ENCODE measurements at regions not wholly inside any gene's neighbourhood (a gene's known extent, or its start where the extent isn't known, plus 50 kb on each side); places are given as distances from the start of the nearest gene placed in this dataset.

DNA sequence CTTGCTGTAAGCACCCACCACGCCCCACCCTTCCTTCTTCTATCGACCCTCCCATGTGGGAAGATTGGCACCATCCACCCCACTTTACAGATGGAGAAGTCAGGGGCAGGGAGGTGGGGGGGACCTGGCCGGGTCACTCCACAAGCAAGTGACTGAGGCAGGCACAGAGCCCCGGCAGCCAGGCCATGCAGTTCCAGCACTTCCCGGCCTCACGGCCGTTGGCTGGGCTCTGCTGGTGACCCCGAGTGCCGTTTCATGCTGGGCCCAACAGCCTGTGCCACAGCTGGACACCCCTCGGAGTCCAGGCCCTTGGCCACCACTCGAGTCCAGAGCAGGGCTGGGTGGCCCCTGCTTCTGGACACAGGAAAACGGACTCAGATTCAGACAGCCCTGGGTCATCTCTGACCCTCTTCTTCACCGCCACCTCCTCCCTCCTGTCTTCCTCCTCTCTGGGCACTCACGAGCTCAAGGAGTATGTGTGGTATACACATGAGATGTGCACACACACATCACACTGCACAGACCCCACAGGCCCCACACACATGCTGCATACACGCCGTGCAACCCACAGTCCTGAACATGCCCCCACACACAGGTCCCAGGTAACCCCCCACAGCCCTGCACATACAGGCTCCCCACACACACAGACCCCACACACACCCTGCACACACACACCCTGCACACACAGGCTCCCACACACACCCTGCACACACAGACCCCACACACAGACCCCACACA is 89.3 kb upstream of the GPC1 start:
- H3K4me3 ChIP-seq (ENCODE audit: low read depth, low read length) = no peak overlapping the region
- no peak for DNase-seq
- no peak overlapping the region for H4K12ac ChIP-seq (ENCODE audit: low read depth, low read length)
- H3K27ac ChIP-seq (ENCODE audit: low read depth, low read length) = no peak overlapping the region
- H3K27me3 ChIP-seq (ENCODE audit: insufficient read depth, low read length) = no peaks in the 10 kb centered on the region
- H3K9me3 ChIP-seq (ENCODE audit: insufficient read depth, low read depth, low read length) = peaks cover 25% of the 10 kb centered on the region
- H2AFZ ChIP-seq (ENCODE audit: insufficient read depth, low read length, poor library complexity) = no peak overlapping the region
- H3K4me1 ChIP-seq (ENCODE audit: control insufficient read depth in 1 of 2, insufficient read depth in 2 of 2, low read length in 2 of 2) = no peaks in the 10 kb centered on the region
- no peaks in the 10 kb centered on the region for H3K79me1 ChIP-seq (ENCODE audit: low read length)
- no peak overlapping the region for H4K8ac ChIP-seq (ENCODE audit: low read depth, low read length)
- H4K91ac ChIP-seq (ENCODE audit: low read depth, low read length) = no peak overlapping the region
- no peaks in the 10 kb centered on the region for H3K36me3 ChIP-seq (ENCODE audit: control insufficient read depth in 1 of 2, insufficient read depth in 2 of 2, low read length in 2 of 2)
- H2BK12ac ChIP-seq (ENCODE audit: low read length) = no peak overlapping the region
- H3K4ac ChIP-seq (ENCODE audit: low read depth, low read length) = no peak overlapping the region
- H2BK120ac ChIP-seq (ENCODE audit: insufficient read depth, low read length, poor library complexity) = no peak overlapping the region
- H3K9ac ChIP-seq (ENCODE audit: low read length) = no peak overlapping the region
- no CpG with 5 or more reads among the region's 16 CpGs for WGBS (ENCODE audit: extremely low coverage, insufficient coverage, insufficient read length)
- no peak overlapping the region for H3K4me2 ChIP-seq (ENCODE audit: low read length)
- no peak overlapping the region for H2AK5ac ChIP-seq (ENCODE audit: low read length)
- H3K79me2 ChIP-seq (ENCODE audit: control insufficient read depth, insufficient read depth, low read length, poor library complexity) = no peaks in the 10 kb centered on the region
- H3K18ac ChIP-seq (ENCODE audit: low read length) = no peak overlapping the region
- H3K14ac ChIP-seq (ENCODE audit: low read length) = no peak overlapping the region
- H3K23ac ChIP-seq (ENCODE audit: low read length) = no peak overlapping the region
- H2BK5ac ChIP-seq (ENCODE audit: low read depth, low read length, poor library complexity) = no peak overlapping the region

DNA sequence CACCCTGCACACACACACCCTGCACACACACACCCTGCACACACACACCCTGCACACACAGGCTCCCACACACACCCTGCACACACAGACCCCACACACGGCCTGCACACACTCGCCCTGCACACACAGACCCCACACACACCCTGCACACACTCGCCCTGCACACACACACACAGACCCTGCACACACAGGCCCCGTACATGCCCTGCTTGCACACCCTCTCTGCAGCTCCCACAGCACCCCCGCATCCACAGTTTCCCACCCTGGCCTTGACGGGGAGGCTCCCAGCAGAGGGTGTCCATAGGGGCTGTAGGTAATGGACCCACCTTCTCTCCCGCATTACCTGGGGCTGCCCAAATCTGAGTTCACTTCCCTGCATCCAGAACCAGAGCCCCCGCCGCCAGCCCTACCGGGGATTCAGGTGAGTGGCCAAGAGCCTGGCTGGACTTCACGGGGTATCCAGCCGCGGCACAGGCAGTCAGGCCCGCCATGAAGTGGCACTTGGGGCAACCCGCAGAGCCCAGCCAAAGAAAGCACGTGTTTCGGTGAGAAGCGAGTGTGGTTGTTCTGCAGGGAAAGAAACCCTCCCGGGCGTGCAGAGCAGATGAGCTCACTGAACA is 88.6 kb upstream of the GPC1 start:
- no peaks in the 10 kb centered on the region for H3K79me2 ChIP-seq (ENCODE audit: control insufficient read depth, insufficient read depth, low read length, poor library complexity)
- H3K27ac ChIP-seq (ENCODE audit: low read depth, low read length) = no peak overlapping the region
- H2BK5ac ChIP-seq (ENCODE audit: low read depth, low read length, poor library complexity) = no peak overlapping the region
- no peak overlapping the region for H3K9ac ChIP-seq (ENCODE audit: low read length)
- H3K9me3 ChIP-seq (ENCODE audit: insufficient read depth, low read depth, low read length) = peaks cover 25% of the 10 kb centered on the region
- no peak overlapping the region for H2BK120ac ChIP-seq (ENCODE audit: insufficient read depth, low read length, poor library complexity)
- DNase-seq = no peak
- no peak overlapping the region for H4K8ac ChIP-seq (ENCODE audit: low read depth, low read length)
- no peak overlapping the region for H3K4me3 ChIP-seq (ENCODE audit: low read depth, low read length)
- H3K27me3 ChIP-seq (ENCODE audit: insufficient read depth, low read length) = no peaks in the 10 kb centered on the region
- no peaks in the 10 kb centered on the region for H3K36me3 ChIP-seq (ENCODE audit: control insufficient read depth in 1 of 2, insufficient read depth in 2 of 2, low read length in 2 of 2)
- H3K23ac ChIP-seq (ENCODE audit: low read length) = no peak overlapping the region
- no peak overlapping the region for H2AFZ ChIP-seq (ENCODE audit: insufficient read depth, low read length, poor library complexity)
- no peak overlapping the region for H2BK12ac ChIP-seq (ENCODE audit: low read length)
- no peak overlapping the region for H3K18ac ChIP-seq (ENCODE audit: low read length)
- WGBS (ENCODE audit: extremely low coverage, insufficient coverage, insufficient read length) = no CpG with 5 or more reads among the region's 20 CpGs
- no peaks in the 10 kb centered on the region for H3K4me1 ChIP-seq (ENCODE audit: control insufficient read depth in 1 of 2, insufficient read depth in 2 of 2, low read length in 2 of 2)
- H3K14ac ChIP-seq (ENCODE audit: low read length) = no peak overlapping the region
- no peak overlapping the region for H3K4me2 ChIP-seq (ENCODE audit: low read length)
- no peak overlapping the region for H2AK5ac ChIP-seq (ENCODE audit: low read length)
- no peak overlapping the region for H4K12ac ChIP-seq (ENCODE audit: low read depth, low read length)
- H3K79me1 ChIP-seq (ENCODE audit: low read length) = no peaks in the 10 kb centered on the region
- H3K4ac ChIP-seq (ENCODE audit: low read depth, low read length) = no peak overlapping the region
- H4K91ac ChIP-seq (ENCODE audit: low read depth, low read length) = no peak overlapping the region

DNA sequence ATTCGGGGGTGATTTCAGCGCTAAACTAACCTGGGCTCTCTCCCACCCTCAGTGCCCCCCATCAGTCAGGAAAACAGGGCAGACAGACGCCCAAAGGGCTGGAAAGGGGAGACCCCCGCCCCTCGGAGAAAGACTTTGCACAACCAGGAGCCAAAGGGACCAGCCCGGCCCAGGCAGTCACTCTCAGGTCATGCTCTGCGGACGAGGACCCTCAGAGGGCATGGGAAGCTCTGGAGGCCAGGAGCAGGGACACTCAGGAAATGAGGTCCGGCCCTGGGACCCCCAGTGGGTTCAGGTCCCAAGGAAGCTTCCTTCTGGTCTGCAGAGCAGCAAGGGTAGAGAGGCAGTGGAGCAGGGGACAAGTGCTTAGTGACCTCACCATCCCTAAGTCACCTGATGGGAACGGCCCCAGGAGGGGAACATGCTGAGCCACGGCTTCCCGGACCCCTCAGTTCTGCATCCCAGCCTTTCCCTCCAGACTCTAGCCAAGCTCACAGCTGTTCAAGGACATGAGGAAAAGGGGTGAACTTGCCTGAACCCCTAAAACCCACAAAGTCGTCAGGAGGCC is 88.0 kb upstream of the GPC1 start:
- Histone ChIP-seq H3K18ac (ENCODE audit: low read length) (no peak overlapping the region), H2BK5ac (ENCODE audit: low read depth, low read length, poor library complexity) (no peak overlapping the region), H3K23ac (ENCODE audit: low read length) (no peak overlapping the region), H3K4me2 (ENCODE audit: low read length) (no peak overlapping the region), H3K27me3 (ENCODE audit: insufficient read depth, low read length) (no peaks in the 10 kb centered on the region), H4K8ac (ENCODE audit: low read depth, low read length) (no peak overlapping the region), H4K91ac (ENCODE audit: low read depth, low read length) (no peak overlapping the region), H3K27ac (ENCODE audit: low read depth, low read length) (no peak overlapping the region), H3K9ac (ENCODE audit: low read length) (no peak overlapping the region), H2AFZ (ENCODE audit: insufficient read depth, low read length, poor library complexity) (no peak overlapping the region), H3K79me1 (ENCODE audit: low read length) (no peaks in the 10 kb centered on the region), H3K4ac (ENCODE audit: low read depth, low read length) (no peak overlapping the region), H2BK120ac (ENCODE audit: insufficient read depth, low read length, poor library complexity) (no peak overlapping the region), H3K9me3 (ENCODE audit: insufficient read depth, low read depth, low read length) (peaks cover 25% of the 10 kb centered on the region), H3K14ac (ENCODE audit: low read length) (no peak overlapping the region), H3K4me3 (ENCODE audit: low read depth, low read length) (no peak overlapping the region), H4K12ac (ENCODE audit: low read depth, low read length) (no peak overlapping the region), H2AK5ac (ENCODE audit: low read length) (no peak overlapping the region), H3K36me3 (ENCODE audit: control insufficient read depth in 1 of 2, insufficient read depth in 2 of 2, low read length in 2 of 2) (no peaks in the 10 kb centered on the region), H3K4me1 (ENCODE audit: control insufficient read depth in 1 of 2, insufficient read depth in 2 of 2, low read length in 2 of 2) (no peaks in the 10 kb centered on the region), H2BK12ac (ENCODE audit: low read length) (no peak overlapping the region), H3K79me2 (ENCODE audit: control insufficient read depth, insufficient read depth, low read length, poor library complexity) (no peaks in the 10 kb centered on the region)
- no CpG with 5 or more reads among the region's 13 CpGs for WGBS (ENCODE audit: extremely low coverage, insufficient coverage, insufficient read length)
- no peak for DNase-seq

DNA sequence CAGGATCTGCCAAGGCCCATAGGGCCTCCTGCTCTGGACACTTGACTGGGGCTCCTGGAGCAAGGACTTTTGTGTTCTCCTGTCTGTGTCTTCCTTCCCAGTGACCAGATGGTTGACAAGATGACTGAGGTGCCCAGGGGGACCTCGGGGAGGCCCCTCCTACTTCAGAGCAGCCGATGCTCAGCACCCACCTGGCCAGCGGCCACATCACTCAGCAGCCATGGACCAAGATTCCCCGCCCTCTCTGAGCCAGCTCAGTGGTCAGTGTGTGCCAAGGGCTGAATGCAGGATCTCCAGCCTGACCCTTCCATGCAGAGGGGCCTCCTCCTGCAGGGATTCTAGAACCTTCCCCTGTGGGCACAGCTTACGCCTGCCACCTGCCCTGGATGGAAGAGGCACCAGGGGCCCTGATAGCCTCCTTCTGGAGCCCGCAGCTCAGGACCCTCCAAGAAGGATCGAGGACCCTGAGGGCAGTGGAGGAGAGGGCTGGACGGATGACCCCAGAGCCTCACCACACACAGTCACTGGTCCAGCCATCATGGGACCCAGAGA is 87.4 kb upstream of the GPC1 start:
- H3K4ac ChIP-seq (ENCODE audit: low read depth, low read length) = no peak overlapping the region
- no peaks in the 10 kb centered on the region for H3K4me1 ChIP-seq (ENCODE audit: control insufficient read depth in 1 of 2, insufficient read depth in 2 of 2, low read length in 2 of 2)
- H2AFZ ChIP-seq (ENCODE audit: insufficient read depth, low read length, poor library complexity) = no peak overlapping the region
- H3K27ac ChIP-seq (ENCODE audit: low read depth, low read length) = no peak overlapping the region
- H3K14ac ChIP-seq (ENCODE audit: low read length) = no peak overlapping the region
- no peak overlapping the region for H2BK12ac ChIP-seq (ENCODE audit: low read length)
- H3K9ac ChIP-seq (ENCODE audit: low read length) = no peak overlapping the region
- no peak overlapping the region for H4K91ac ChIP-seq (ENCODE audit: low read depth, low read length)
- no peaks in the 10 kb centered on the region for H3K27me3 ChIP-seq (ENCODE audit: insufficient read depth, low read length)
- no peaks in the 10 kb centered on the region for H3K79me1 ChIP-seq (ENCODE audit: low read length)
- no peak overlapping the region for H2BK5ac ChIP-seq (ENCODE audit: low read depth, low read length, poor library complexity)
- H3K79me2 ChIP-seq (ENCODE audit: control insufficient read depth, insufficient read depth, low read length, poor library complexity) = no peaks in the 10 kb centered on the region
- H4K8ac ChIP-seq (ENCODE audit: low read depth, low read length) = no peak overlapping the region
- no peak overlapping the region for H3K4me3 ChIP-seq (ENCODE audit: low read depth, low read length)
- peaks cover 23% of the 10 kb centered on the region for H3K9me3 ChIP-seq (ENCODE audit: insufficient read depth, low read depth, low read length)
- H2BK120ac ChIP-seq (ENCODE audit: insufficient read depth, low read length, poor library complexity) = no peak overlapping the region
- H3K23ac ChIP-seq (ENCODE audit: low read length) = no peak overlapping the region
- WGBS (ENCODE audit: extremely low coverage, insufficient coverage, insufficient read length) = no CpG with 5 or more reads among the region's 8 CpGs
- DNase-seq = no peak
- H3K18ac ChIP-seq (ENCODE audit: low read length) = no peak overlapping the region
- H2AK5ac ChIP-seq (ENCODE audit: low read length) = no peak overlapping the region
- no peak overlapping the region for H4K12ac ChIP-seq (ENCODE audit: low read depth, low read length)
- no peaks in the 10 kb centered on the region for H3K36me3 ChIP-seq (ENCODE audit: control insufficient read depth in 1 of 2, insufficient read depth in 2 of 2, low read length in 2 of 2)
- H3K4me2 ChIP-seq (ENCODE audit: low read length) = no peak overlapping the region
